ENCODE measurements at regions not wholly inside any gene's neighbourhood (a gene's known extent, or its start where the extent isn't known, plus 50 kb on each side); places are given as distances from the start of the nearest gene placed in this dataset.

DNA sequence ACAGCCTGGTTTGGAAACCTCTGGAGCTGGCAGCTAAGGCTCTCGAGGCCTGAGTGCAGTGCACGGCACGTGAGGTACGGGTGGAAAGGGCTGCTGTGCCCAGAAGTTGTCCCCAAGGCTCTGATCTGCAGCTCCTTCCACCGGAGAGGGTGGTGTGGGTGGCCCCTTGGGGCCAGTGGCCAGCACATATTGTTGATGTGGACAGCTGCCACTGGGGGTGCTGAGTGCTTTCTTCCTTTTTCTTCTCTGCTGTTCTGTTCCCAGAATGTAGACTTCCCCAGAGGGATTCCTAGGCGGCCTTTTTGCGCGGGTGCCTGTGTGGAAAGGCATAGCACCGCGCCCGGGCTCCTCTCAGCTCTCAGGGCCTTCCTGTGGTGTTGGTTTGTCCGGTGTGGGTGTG, 1476.5 kb downstream of the TBC1D22A start:
- no peak overlapping the region for H3K27ac ChIP-seq (replicated peaks)
- DNase-seq (ENCODE audit: low read depth in 1 of 2, low spot score in 1 of 2), result no peak
- TF ChIP-seq POLR2AphosphoS5 (IDR thresholded peaks at IDR 0.05; ENCODE audit: low read depth) (no peak), SPI1 (IDR thresholded peaks at IDR 0.05; ENCODE audit: borderline replicate concordance, low read depth) (no peak), GABPA (IDR thresholded peaks at IDR 0.05; ENCODE audit: low read depth) (no peak)
- TF ChIP-seq, protein P1, sequence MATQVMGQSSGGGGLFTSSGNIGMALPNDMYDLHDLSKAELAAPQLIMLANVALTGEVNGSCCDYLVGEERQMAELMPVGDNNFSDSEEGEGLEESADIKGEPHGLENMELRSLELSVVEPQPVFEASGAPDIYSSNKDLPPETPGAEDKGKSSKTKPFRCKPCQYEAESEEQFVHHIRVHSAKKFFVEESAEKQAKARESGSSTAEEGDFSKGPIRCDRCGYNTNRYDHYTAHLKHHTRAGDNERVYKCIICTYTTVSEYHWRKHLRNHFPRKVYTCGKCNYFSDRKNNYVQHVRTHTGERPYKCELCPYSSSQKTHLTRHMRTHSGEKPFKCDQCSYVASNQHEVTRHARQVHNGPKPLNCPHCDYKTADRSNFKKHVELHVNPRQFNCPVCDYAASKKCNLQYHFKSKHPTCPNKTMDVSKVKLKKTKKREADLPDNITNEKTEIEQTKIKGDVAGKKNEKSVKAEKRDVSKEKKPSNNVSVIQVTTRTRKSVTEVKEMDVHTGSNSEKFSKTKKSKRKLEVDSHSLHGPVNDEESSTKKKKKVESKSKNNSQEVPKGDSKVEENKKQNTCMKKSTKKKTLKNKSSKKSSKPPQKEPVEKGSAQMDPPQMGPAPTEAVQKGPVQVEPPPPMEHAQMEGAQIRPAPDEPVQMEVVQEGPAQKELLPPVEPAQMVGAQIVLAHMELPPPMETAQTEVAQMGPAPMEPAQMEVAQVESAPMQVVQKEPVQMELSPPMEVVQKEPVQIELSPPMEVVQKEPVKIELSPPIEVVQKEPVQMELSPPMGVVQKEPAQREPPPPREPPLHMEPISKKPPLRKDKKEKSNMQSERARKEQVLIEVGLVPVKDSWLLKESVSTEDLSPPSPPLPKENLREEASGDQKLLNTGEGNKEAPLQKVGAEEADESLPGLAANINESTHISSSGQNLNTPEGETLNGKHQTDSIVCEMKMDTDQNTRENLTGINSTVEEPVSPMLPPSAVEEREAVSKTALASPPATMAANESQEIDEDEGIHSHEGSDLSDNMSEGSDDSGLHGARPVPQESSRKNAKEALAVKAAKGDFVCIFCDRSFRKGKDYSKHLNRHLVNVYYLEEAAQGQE (IDR thresholded peaks at IDR 0.05; ENCODE audit: insufficient replicate concordance, low read depth), result no peak
- TF ChIP-seq, protein P2, sequence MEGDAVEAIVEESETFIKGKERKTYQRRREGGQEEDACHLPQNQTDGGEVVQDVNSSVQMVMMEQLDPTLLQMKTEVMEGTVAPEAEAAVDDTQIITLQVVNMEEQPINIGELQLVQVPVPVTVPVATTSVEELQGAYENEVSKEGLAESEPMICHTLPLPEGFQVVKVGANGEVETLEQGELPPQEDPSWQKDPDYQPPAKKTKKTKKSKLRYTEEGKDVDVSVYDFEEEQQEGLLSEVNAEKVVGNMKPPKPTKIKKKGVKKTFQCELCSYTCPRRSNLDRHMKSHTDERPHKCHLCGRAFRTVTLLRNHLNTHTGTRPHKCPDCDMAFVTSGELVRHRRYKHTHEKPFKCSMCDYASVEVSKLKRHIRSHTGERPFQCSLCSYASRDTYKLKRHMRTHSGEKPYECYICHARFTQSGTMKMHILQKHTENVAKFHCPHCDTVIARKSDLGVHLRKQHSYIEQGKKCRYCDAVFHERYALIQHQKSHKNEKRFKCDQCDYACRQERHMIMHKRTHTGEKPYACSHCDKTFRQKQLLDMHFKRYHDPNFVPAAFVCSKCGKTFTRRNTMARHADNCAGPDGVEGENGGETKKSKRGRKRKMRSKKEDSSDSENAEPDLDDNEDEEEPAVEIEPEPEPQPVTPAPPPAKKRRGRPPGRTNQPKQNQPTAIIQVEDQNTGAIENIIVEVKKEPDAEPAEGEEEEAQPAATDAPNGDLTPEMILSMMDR (IDR thresholded peaks at IDR 0.05; ENCODE audit: insufficient read depth, low read length), result no peak
- H3K4me3 ChIP-seq (replicated peaks; ENCODE audit: insufficient read depth, low read length), result no peak overlapping the region
- H3K27me3 ChIP-seq (ENCODE audit: insufficient read depth, poor library complexity, severe bottlenecking), result peaks cover 2% of the 10 kb centered on the region

DNA sequence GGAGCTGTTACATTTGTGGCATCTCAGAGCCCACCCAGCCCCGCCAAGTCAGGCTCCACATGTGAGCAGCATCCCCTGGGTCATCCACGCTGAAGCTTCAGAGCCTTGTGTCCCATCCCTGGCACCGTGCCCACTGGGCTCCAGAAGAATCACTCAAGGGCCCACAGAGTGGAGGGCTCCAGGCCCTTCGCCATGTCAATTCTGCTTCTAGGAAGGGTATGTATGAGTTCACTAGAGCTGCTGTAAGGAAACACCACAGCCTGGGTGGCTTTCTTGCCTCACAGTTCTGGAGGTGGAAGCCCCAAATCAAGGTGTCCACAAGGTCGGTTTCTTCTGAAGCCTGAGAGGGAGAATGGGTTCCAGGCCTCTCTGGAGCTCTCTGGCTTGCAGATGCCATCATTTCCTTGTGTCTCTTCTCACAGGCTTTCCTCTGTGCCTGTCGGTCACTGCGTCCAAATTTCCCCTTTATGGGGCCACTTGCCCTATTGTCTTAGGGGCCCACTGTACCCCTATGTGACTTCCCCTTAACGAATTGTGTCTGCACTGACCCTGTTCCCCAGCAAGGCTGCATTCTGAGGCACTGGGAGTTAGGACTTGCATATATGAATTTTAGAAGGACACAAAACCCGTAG, 1476.0 kb downstream of the TBC1D22A start:
- Histone ChIP-seq H3K27me3 (ENCODE audit: insufficient read depth, poor library complexity, severe bottlenecking) (peaks cover 2% of the 10 kb centered on the region), H3K4me3 (replicated peaks; ENCODE audit: insufficient read depth, low read length) (no peak overlapping the region), H3K27ac (replicated peaks) (no peak overlapping the region)
- no peak for DNase-seq (ENCODE audit: low read depth in 1 of 2, low spot score in 1 of 2)
- TF ChIP-seq POLR2AphosphoS5 (IDR thresholded peaks at IDR 0.05; ENCODE audit: low read depth) (no peak), GABPA (IDR thresholded peaks at IDR 0.05; ENCODE audit: low read depth) (no peak), SPI1 (IDR thresholded peaks at IDR 0.05; ENCODE audit: borderline replicate concordance, low read depth) (no peak)
- TF ChIP-seq, protein P2 (IDR thresholded peaks at IDR 0.05; ENCODE audit: insufficient read depth, low read length), result no peak
- TF ChIP-seq, protein P1 (IDR thresholded peaks at IDR 0.05; ENCODE audit: insufficient replicate concordance, low read depth), result no peak

DNA sequence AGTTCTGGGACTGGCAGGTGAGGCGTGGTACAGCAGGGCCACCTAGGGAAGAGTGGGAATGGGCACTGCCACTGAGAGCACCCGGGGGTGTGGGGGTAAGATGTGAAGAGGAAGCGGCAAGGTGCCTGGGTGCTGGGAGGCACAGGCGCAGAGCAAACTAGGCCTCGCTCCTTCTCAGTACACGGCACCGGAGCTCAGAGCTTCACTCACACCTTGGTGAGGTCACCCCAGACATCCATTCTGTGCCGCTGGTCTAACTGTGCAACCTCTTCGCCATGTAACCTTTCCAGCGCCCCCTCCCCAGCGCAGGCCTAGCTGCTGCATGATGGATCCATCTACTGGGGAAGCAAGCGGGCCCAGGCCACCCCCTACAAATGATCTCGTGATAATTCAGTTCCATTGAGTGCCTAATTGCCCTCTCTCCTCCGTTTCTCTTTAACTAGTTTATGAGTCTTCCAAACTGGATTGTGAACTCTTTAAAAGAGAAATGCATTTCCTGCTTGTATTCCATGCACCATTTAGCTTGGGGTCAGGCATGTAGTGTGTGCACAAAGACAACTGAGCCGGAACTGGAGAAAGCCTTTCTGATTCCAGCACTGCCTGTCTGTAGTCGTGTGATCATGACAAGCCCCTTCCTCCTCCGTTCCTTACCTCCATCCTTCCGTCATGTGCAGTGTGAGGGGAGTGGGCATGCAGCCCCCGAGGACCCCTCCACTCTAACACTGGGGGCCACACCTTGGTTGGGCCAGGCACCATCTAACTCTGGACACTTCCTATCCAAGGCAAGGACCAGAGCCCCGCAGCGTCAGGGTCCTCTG, 1475.2 kb downstream of the TBC1D22A start:
- Histone ChIP-seq H3K27me3 (ENCODE audit: insufficient read depth, poor library complexity, severe bottlenecking) (peaks cover 2% of the 10 kb centered on the region), H3K27ac (replicated peaks) (no peak overlapping the region), H3K4me3 (replicated peaks; ENCODE audit: insufficient read depth, low read length) (no peak overlapping the region)
- TF ChIP-seq GABPA (IDR thresholded peaks at IDR 0.05; ENCODE audit: low read depth) (no peak), SPI1 (IDR thresholded peaks at IDR 0.05; ENCODE audit: borderline replicate concordance, low read depth) (no peak), POLR2AphosphoS5 (IDR thresholded peaks at IDR 0.05; ENCODE audit: low read depth) (no peak)
- TF ChIP-seq, protein P1 (IDR thresholded peaks at IDR 0.05; ENCODE audit: insufficient replicate concordance, low read depth), result no peak
- TF ChIP-seq, protein P2 (IDR thresholded peaks at IDR 0.05; ENCODE audit: insufficient read depth, low read length), result no peak
- no peak for DNase-seq (ENCODE audit: low read depth in 1 of 2, low spot score in 1 of 2)

Measured in HL-60 (cell line).